NCI-H69 (cell line): ENCODE measurements at regions not wholly inside any gene's neighbourhood (a gene's known extent, or its start where the extent isn't known, plus 50 kb on each side); places are given as distances from the start of the nearest gene placed in this dataset.
A peak's percentile ranks its signal among the peaks of the same experiment; 100 is the strongest.
"Not testable (repeated sequence)": the region's sequence is repeated elsewhere in the genome, so short reads cannot be mapped to it uniquely, and the experiment has no call there.

Experiments
- DNase-seq: peaks from one replicate; lab custom pipeline; 2025; lab: John Stamatoyannopoulos, UW

DNA sequence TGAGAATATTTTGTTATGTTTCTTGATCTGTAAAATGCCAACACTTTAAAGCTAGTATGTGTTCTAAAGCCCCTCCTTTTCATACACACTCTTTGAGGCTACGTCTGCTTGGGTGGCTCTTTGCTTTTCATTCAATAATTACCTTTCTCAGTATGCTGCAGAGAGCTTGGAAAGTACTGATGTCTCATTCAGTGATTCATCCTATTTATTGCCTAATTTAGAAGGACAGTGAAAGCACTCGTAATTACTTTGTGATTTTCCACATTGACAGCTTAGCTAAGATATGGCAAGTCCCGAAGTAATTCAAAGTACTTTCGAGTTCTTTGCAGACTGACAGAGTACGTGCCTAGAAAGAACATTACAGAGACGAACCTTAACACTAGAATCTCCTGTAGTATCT, 57.2 kb downstream of the BMP15 start:
- no peak for DNase-seq

GRCh38 chrX:50968871-50969635, 58.5 kb downstream of the BMP15 start:
- not testable (repeated sequence) for DNase-seq

- no peak for DNase-seq
Observed at GRCh38 chrX:50971395-50971794, 60.9 kb downstream of the BMP15 start.

GRCh38 chrX:50973199-50973598, 62.7 kb downstream of the BMP15 start:
- no peak for DNase-seq

DNA sequence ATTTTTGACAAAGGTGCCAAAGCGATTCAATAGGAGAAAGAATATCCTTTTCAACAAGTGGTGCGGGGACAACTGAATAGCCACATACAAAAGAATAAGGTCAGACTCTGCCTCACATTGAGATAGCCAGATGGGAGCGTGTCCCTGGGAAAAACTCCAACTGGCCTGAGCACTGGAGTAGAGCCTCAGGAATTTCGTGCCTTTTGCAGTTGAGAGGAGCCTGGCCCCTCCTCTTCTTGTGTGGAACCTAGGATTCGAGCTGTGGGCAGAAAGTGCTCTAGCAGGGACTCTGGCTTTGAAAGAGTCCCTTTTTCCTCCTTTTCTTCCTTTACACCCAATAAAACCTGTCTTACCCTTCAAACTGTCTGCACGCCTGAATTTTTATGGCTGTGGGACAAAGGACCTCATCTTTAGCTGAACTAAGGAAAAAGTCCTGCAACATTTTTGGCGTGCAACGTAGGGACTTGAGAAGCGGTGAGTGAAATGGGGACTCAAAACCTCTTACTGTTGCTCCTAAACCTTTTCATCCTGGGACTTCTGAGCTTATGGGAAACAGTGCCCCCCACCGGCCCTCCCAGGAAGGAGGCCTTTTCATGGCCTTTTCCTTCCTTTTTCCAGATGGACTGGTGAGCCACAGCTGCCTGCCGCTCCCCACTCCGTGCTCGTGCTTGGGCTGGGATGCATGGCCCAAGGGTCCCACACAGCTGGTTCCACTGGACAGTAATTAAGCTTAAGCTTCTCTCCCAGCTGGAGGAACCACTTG, 68.6 kb downstream of the BMP15 start:
- no peak for DNase-seq

DNA sequence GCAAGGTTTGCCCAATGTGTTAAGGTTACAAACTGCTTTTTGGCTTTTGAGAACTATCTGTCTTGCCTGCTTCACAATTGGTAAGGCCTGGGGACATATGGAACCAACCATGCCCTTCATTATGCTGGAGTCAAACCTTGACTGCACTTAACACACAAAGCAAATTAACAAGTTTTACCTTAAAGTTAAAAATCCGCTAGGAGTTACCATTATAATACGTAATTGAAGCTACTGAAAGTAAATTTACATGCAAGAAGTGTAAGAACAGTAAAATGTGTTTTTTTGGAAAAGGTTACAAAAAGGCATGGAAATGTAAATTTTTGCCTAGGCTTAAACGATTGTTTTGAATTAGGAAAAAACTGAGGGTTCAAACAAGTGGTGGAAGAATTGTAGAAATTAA, 69.7 kb downstream of the BMP15 start:
- no peak for DNase-seq

- peak; percentile 9 for DNase-seq
Observed at GRCh38 chrX:50988649-50989048, 78.1 kb downstream of the BMP15 start.

DNA sequence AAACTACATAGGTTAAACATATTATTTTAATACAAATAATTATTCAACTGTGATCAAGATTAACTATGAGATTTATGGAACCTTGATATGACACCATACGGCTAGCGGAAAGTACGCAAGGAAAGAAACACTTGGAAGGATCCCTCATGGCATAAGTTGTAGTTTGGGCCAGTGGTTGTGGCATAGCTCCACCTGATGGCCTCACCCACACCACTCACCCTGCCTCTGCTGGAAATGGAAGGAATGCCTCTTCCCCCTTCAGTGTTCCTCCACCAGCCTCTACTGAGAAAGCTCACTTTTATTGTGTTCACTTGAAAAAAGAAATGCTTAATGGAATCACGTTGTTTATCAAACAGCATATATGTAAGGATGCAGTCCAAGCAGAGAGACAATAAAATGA, 86.4 kb downstream of the BMP15 start:
- DNase-seq: no peak

DNA sequence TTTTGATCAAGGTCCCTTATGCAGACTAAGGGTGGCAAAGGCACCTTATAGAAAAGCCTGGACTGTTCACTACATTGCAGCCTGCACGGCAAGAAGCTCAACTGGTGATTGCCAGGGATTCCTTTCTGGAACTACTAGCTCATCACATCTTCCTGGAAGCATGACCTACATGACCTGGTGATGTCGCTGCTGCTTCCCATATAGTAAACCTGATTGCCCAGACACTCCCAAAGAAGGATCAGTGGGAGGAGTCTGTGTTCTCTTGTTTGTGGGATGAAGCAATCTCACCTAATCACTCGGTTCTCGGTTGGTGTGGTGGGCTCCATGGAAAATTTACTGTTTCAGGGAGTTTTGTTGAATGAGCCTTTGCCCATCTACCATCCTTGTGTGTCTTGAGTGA, 89.8 kb downstream of the BMP15 start:
- DNase-seq: not testable (repeated sequence)

DNA sequence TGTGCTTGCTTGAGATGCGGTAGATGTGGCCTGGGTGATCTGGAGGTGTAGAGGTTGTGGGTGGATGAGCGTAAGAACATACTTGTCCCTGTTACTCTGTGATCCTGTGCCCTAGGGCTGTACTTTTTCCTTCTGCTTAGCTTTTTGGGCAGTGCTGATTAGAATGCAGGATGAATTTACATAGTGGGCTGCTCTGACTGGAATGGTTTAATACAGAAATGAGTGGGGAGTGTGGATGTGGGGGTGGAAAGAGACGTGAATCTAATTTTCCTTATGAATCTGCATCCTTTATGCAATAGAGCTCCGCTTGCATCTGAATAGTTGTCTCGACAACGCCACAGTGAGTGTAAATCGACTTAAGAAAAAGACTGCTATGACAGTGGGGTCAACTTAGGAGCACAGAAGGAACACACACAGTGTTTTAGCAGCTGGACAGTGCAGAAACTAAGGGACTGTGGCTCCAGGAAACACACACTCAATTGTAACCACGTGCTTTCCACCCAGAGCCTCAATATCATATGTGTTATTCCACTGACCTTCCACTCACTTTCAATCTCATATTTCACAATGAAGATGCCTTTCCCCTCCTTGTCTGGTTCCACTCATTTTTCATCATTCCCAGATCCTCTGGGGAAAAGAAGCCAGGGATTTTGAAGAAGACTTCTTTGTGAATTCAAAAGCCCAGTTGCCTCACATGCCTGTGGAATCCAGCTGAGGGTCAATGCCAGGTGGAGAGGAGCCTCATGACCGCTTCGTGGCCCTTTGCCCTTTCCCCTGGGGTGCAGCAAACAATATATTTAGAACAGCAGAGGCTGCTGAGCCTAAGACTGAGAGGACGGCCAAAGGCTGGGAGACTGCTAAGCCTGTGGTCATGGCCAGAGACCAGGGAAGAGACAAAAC, 91.4 kb downstream of the BMP15 start:
- not testable (repeated sequence) for DNase-seq

- no peak for DNase-seq
Observed at GRCh38 chrX:51006064-51006463, 95.5 kb downstream of the BMP15 start.

GRCh38 chrX:51024106-51024696, 113.7 kb downstream of the BMP15 start:
- DNase-seq: no peak

DNA sequence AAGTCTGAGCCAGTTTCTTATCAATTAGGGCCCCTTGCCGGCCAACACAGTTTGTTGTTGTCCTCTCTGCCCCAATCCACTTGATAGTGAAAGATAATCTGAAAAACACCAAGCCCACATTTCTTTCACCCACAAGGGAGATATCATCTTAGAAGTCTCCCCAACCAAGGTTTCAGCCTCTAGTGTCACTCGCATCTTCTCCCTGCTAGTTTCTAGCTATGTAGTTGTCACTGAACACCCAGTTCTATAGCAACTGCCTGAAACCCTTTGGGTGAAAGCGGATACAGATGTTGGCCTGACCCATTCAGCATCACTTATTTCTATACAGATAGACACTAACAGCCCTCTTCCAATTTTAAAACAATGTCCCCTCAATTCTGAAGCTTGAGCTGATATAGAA, 116.3 kb downstream of the BMP15 start:
- no peak for DNase-seq

- no peak for DNase-seq
Observed at GRCh38 chrX:51035746-51036145, 125.2 kb downstream of the BMP15 start.

- no peak for DNase-seq
Observed at GRCh38 chrX:51047950-51048349, 137.4 kb downstream of the BMP15 start.

DNA sequence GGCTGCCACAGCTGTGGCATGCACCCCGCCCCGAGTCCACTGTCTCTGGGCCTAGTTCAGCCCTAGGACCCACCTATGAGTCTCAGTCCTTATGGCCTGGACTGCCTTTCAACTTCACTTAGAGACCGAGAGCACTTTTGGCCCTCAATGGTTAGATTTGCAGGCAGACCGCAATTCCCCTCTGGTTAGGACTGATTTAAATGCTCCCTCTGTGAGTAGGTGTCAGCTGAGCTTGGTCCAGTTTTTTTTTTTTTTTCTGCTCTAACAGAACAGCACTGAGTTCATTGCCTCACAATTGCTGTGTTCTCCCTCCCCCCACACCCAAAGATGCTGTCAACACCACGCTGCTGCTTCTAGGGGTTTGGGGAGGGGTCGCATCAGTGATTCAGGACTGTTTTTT, 143.2 kb downstream of the BMP15 start:
- no peak for DNase-seq

DNA sequence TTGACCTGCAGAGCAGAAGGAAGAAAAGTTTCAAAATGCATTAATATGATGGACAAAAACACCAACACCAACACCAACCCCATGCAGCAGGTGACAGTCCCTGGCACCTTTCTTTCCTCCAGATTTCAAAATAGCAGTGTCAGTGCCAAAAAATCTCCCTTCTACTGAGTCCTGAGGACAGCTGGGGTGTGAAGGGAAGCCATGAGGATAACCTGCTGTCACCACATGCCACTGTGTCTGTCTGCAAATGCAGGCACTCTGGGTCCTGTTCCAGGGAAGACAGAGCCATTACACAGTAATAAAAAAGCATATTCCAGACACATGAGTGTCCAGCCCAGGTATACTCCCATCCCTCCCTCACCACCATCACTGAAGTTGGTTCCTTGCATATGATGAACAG, 187.5 kb downstream of the BMP15 start:
- DNase-seq: no peak

DNA sequence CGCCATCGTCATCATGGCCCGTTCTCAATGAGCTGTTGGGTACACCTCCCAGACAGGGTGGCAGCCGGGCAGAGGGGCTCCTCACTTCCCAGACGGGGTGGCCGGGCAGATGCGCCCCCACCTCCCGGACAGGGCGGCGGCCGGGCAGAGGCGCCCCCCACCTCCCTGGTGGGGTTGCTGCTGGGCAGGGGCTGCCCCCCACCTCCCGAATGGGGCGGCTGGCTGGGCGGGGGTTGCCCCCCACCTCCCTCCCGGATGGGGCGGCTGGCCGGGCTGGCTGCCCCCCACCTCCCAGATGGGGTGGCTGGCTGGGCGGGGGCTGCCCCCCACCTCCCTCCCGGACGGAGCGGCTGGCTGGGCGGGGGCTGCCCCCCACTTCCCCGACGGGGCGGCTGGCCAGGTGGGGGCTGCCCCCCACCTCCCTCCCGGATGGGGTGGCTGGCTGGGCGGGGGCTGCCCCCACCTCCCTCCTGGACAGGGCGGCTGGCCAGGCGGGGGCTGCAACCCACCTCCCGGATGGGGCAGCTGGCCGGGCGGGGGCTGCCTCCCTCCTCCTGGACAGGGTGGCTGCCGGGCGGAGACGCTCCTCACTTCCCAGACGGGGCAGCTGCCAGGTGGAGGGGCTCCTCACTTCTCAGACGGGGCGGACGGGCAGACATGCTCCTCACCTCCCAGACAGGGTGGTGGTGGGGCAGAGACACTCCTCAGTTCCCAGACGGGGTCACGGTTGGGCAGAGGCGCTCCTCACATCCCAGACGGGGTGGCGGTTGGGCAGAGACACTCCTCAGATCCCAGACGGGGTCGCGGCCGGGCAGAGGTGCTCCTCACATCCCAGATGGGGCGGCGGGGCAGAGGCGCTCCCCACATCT, 208.8 kb downstream of the BMP15 start:
- not testable (repeated sequence) for DNase-seq

- not testable (repeated sequence) for DNase-seq
Observed at GRCh38 chrX:51125743-51126142, 206.9 kb upstream of the NUDT10 start.

DNA sequence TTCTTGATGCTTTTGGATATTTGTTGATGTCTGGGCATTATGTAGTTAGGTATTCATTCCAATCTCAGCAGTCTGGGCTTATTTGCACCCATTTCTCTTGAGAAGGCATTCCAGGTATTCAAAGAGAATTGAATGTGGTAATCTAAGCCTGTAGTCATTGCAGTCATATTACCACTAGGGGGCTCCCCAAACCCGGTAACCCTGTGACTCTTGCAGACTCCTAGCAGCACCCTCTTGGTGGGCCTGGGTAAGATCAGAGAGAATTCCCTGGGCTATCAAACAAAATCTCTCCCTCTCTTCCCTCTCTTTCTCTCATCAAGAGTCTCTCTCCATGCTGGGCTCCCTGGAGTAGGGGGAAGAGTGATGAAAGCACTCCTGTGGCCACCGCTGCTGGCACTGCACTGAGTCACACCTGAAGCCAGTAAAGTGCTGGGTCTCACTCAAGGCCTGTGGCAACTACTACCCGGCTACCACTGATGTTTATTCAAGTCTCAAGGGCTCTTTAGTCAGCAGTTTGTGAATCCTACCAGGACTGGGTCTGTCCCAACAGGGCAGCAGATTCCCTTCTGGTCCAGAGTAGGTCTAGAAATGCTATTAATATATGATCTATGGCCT, 187.7 kb upstream of the NUDT10 start:
- peak; percentile 42 for DNase-seq

- no peak for DNase-seq
Observed at GRCh38 chrX:51148848-51149247, 183.8 kb upstream of the NUDT10 start.
